ENCODE measurements at regions not wholly inside any gene's neighbourhood (a gene's known extent, or its start where the extent isn't known, plus 50 kb on each side); places are given as distances from the start of the nearest gene placed in this dataset.

GRCh38 chr2:30072250-30072842 lies 74.5 kb upstream of the YPEL5 start:
- no peak overlapping the region for H3K4me3 ChIP-seq (ENCODE audit: low read length)
- H3K36me3 Mint-ChIP-seq: no peaks in the 10 kb centered on the region
- H3K27ac Mint-ChIP-seq: no peak overlapping the region
- no peaks in the 10 kb centered on the region for H3K9me3 Mint-ChIP-seq
- no peaks in the 10 kb centered on the region for H3K36me3 ChIP-seq (ENCODE audit: control insufficient read depth in 2 of 3, insufficient read depth in 3 of 3, low read length in 3 of 3)
- H3K4me1 Mint-ChIP-seq: peaks cover 0 to 3% (median 0%) of the 10 kb centered on the region in 7 donors
- DNase-seq: peak; percentile 5 to 47 (median 40)
- no peak overlapping the region for H3K27ac ChIP-seq (ENCODE audit: low read depth, low read length)
- no peak overlapping the region for H3K4me3 Mint-ChIP-seq
- ChIA-PET CTCF (interaction anchor here (0.6 to 1.4 kb wide), 3 partner anchors 11 to 147 kb away, joined by 3 read pairs; no protein-coding TSS in a partner anchor), POLR2A (no interaction called here)
- intact Hi-C loops (cut with micrococcal nuclease): loop anchor here in 1 of 2 donors (1.0 to 5.0 kb wide), 2 partner anchors 149 to 1235 kb away; no protein-coding TSS in a partner anchor
- peak; percentile 76 for ATAC-seq
- H3K4me1 ChIP-seq (ENCODE audit: control insufficient read depth in 2 of 2, insufficient read depth in 2 of 2, low read length in 2 of 2): no peaks in the 10 kb centered on the region
- H3K27me3 Mint-ChIP-seq: peaks cover 15 to 45% (median 33%) of the 10 kb centered on the region in 5 donors
- H3K9me3 ChIP-seq (ENCODE audit: control insufficient read depth in 2 of 3, low read length in 3 of 3): no peaks in the 10 kb centered on the region
- H3K27me3 ChIP-seq (ENCODE audit: control insufficient read depth in 2 of 2, insufficient read depth in 2 of 2, low read length in 2 of 2): no peaks in the 10 kb centered on the region

GRCh38 chr2:30073523-30073922 lies 73.3 kb upstream of the YPEL5 start:
- H3K9me3 ChIP-seq (ENCODE audit: control insufficient read depth in 2 of 3, low read length in 3 of 3): no peaks in the 10 kb centered on the region

GRCh38 chr2:30074023-30074422 lies 72.8 kb upstream of the YPEL5 start:
- H3K4me1 ChIP-seq (ENCODE audit: control insufficient read depth in 2 of 2, insufficient read depth in 2 of 2, low read length in 2 of 2): no peaks in the 10 kb centered on the region
- H3K27me3 ChIP-seq (ENCODE audit: control insufficient read depth in 2 of 2, insufficient read depth in 2 of 2, low read length in 2 of 2): no peaks in the 10 kb centered on the region
- no peak overlapping the region for H3K4me3 ChIP-seq (ENCODE audit: low read length)
- ChIA-PET CTCF (no interaction called here), POLR2A (no interaction called here)
- H3K27ac Mint-ChIP-seq: no peak overlapping the region
- H3K27me3 Mint-ChIP-seq: peaks cover 16 to 43% (median 39%) of the 10 kb centered on the region in 5 donors
- DNase-seq: no peak
- no peak overlapping the region for H3K4me3 Mint-ChIP-seq
- H3K9me3 ChIP-seq (ENCODE audit: control insufficient read depth in 2 of 3, low read length in 3 of 3): no peaks in the 10 kb centered on the region
- peaks cover 0 to 3% (median 0%) of the 10 kb centered on the region in 7 donors for H3K4me1 Mint-ChIP-seq
- no peaks in the 10 kb centered on the region for H3K36me3 Mint-ChIP-seq
- H3K9me3 Mint-ChIP-seq: no peaks in the 10 kb centered on the region
- ATAC-seq: no peak
- H3K36me3 ChIP-seq (ENCODE audit: control insufficient read depth in 2 of 3, insufficient read depth in 3 of 3, low read length in 3 of 3): no peaks in the 10 kb centered on the region
- H3K27ac ChIP-seq (ENCODE audit: low read depth, low read length): no peak overlapping the region
- intact Hi-C loops (cut with micrococcal nuclease): loop anchor here in 1 of 2 donors (5.0 kb wide), 1 partner anchor 1237 kb away; no protein-coding TSS in a partner anchor

More at GRCh38 chr2:30073523-30073922, 73.3 kb upstream of the YPEL5 start:
- no peak for ATAC-seq
- no peaks in the 10 kb centered on the region for H3K9me3 Mint-ChIP-seq
- H3K27ac Mint-ChIP-seq: no peak overlapping the region
- no peak overlapping the region for H3K27ac ChIP-seq (ENCODE audit: low read depth, low read length)
- H3K27me3 Mint-ChIP-seq: peaks cover 17 to 45% (median 38%) of the 10 kb centered on the region in 5 donors
- ChIA-PET CTCF (interaction anchor here (0.6 to 0.7 kb wide), 2 partner anchors 14 to 774 kb away, joined by 3 to 4 read pairs; no protein-coding TSS in a partner anchor), POLR2A (no interaction called here)
- intact Hi-C loops (cut with micrococcal nuclease): loop anchor here in 1 of 2 donors (5.0 kb wide), 1 partner anchor 1236 kb away; no protein-coding TSS in a partner anchor
- no peaks in the 10 kb centered on the region for H3K27me3 ChIP-seq (ENCODE audit: control insufficient read depth in 2 of 2, insufficient read depth in 2 of 2, low read length in 2 of 2)
- no peak overlapping the region for H3K4me3 ChIP-seq (ENCODE audit: low read length)
- no peaks in the 10 kb centered on the region for H3K36me3 ChIP-seq (ENCODE audit: control insufficient read depth in 2 of 3, insufficient read depth in 3 of 3, low read length in 3 of 3)
- no peak for DNase-seq
- peaks cover 0 to 3% (median 0%) of the 10 kb centered on the region in 7 donors for H3K4me1 Mint-ChIP-seq
- H3K4me1 ChIP-seq (ENCODE audit: control insufficient read depth in 2 of 2, insufficient read depth in 2 of 2, low read length in 2 of 2): no peaks in the 10 kb centered on the region
- no peak overlapping the region for H3K4me3 Mint-ChIP-seq
- H3K36me3 Mint-ChIP-seq: no peaks in the 10 kb centered on the region

- Histone ChIP-seq H3K4me3 (ENCODE audit: low read length) (no peak overlapping the region), H3K36me3 (ENCODE audit: control insufficient read depth in 2 of 3, insufficient read depth in 3 of 3, low read length in 3 of 3) (no peaks in the 10 kb centered on the region), H3K9me3 (ENCODE audit: control insufficient read depth in 2 of 3, low read length in 3 of 3) (no peaks in the 10 kb centered on the region), H3K4me1 (ENCODE audit: control insufficient read depth in 2 of 2, insufficient read depth in 2 of 2, low read length in 2 of 2) (no peaks in the 10 kb centered on the region), H3K27me3 (ENCODE audit: control insufficient read depth in 2 of 2, insufficient read depth in 2 of 2, low read length in 2 of 2) (no peaks in the 10 kb centered on the region), H3K27ac (ENCODE audit: low read depth, low read length) (no peak overlapping the region)
- ChIA-PET CTCF (interaction anchor here (0.7 kb wide), 1 partner anchor 463 kb away, joined by 3 read pairs; no protein-coding TSS in a partner anchor), POLR2A (no interaction called here)
- no peak for ATAC-seq
- intact Hi-C loops (cut with micrococcal nuclease): no loop called here
- Mint-ChIP-seq H3K4me1 (no peaks in the 10 kb centered on the region), H3K36me3 (no peaks in the 10 kb centered on the region), H3K27ac (no peak overlapping the region), H3K9me3 (peaks cover 0 to 2% (median 0%) of the 10 kb centered on the region in 11 donors), H3K4me3 (no peak overlapping the region), H3K27me3 (peaks cover 5 to 29% (median 22%) of the 10 kb centered on the region in 5 donors)
- no peak for DNase-seq
Observed at GRCh38 chr2:30078521-30078920, 68.3 kb upstream of the YPEL5 start.

GRCh38 chr2:30084915-30085314 lies 61.9 kb upstream of the YPEL5 start:
- Mint-ChIP-seq H3K4me3 (no peak overlapping the region), H3K9me3 (peaks cover 0 to 1% (median 0%) of the 10 kb centered on the region in 11 donors), H3K4me1 (no peaks in the 10 kb centered on the region), H3K36me3 (no peaks in the 10 kb centered on the region), H3K27ac (no peak overlapping the region), H3K27me3 (peaks cover 19 to 37% (median 34%) of the 10 kb centered on the region in 5 donors)
- Histone ChIP-seq H3K9me3 (ENCODE audit: control insufficient read depth in 2 of 3, low read length in 3 of 3) (no peaks in the 10 kb centered on the region), H3K36me3 (ENCODE audit: control insufficient read depth in 2 of 3, insufficient read depth in 3 of 3, low read length in 3 of 3) (no peaks in the 10 kb centered on the region), H3K4me1 (ENCODE audit: control insufficient read depth in 2 of 2, insufficient read depth in 2 of 2, low read length in 2 of 2) (no peaks in the 10 kb centered on the region), H3K4me3 (ENCODE audit: low read length) (no peak overlapping the region), H3K27ac (ENCODE audit: low read depth, low read length) (no peak overlapping the region), H3K27me3 (ENCODE audit: control insufficient read depth in 2 of 2, insufficient read depth in 2 of 2, low read length in 2 of 2) (no peaks in the 10 kb centered on the region)
- ChIA-PET POLR2A (no interaction called here), CTCF (interaction anchor here (2.2 kb wide), 1 partner anchor 627 kb away, joined by 5 read pairs; no protein-coding TSS in a partner anchor)
- DNase-seq (no peak), ATAC-seq (no peak)
- intact Hi-C loops (cut with micrococcal nuclease): no loop called here

- peaks cover 0 to 6% (median 3%) of the 10 kb centered on the region in 7 donors for H3K4me1 Mint-ChIP-seq
- H3K27ac Mint-ChIP-seq: no peak overlapping the region
- Histone ChIP-seq H3K36me3 (ENCODE audit: control insufficient read depth in 2 of 3, insufficient read depth in 3 of 3, low read length in 3 of 3) (no peaks in the 10 kb centered on the region), H3K4me1 (ENCODE audit: control insufficient read depth in 2 of 2, insufficient read depth in 2 of 2, low read length in 2 of 2) (no peaks in the 10 kb centered on the region), H3K27me3 (ENCODE audit: control insufficient read depth in 2 of 2, insufficient read depth in 2 of 2, low read length in 2 of 2) (no peaks in the 10 kb centered on the region), H3K27ac (ENCODE audit: low read depth, low read length) (no peak overlapping the region), H3K4me3 (ENCODE audit: low read length) (no peak overlapping the region), H3K9me3 (ENCODE audit: control insufficient read depth in 2 of 3, low read length in 3 of 3) (no peaks in the 10 kb centered on the region)
- H3K9me3 Mint-ChIP-seq: peaks cover 0 to 1% (median 0%) of the 10 kb centered on the region in 11 donors
- peaks cover 29 to 50% (median 40%) of the 10 kb centered on the region in 5 donors for H3K27me3 Mint-ChIP-seq
- ATAC-seq: no peak
- ChIA-PET POLR2A (no interaction called here), CTCF (interaction anchor here (0.7 to 2.3 kb wide), 5 partner anchors 28 to 1082 kb away, joined by 3 to 9 read pairs (median 4); no protein-coding TSS in a partner anchor)
- DNase-seq: no peak
- intact Hi-C loops (cut with micrococcal nuclease): no loop called here
- H3K36me3 Mint-ChIP-seq: no peaks in the 10 kb centered on the region
- H3K4me3 Mint-ChIP-seq: no peak overlapping the region
Observed at GRCh38 chr2:30089171-30089570, 57.6 kb upstream of the YPEL5 start.
